SK-N-SH (cell line): ENCODE measurements at regions not wholly inside any gene's neighbourhood (a gene's known extent, or its start where the extent isn't known, plus 50 kb on each side); places are given as distances from the start of the nearest gene placed in this dataset.

ENCODE experiments used
- CTCF ChIA-PET: fragments of 300-600, 350-600 bp; formaldehyde crosslinking; extraction: SDS; loops from one replicate; lab custom pipeline; 2021; lab: Yijun Ruan, JAX
- POLR2A ChIA-PET: fragments of 350-600 bp; sonication (Branson Sonifier 250); formaldehyde crosslinking; extraction: SDS; loops from one replicate; lab custom pipeline; 2020; ENCODE audit warnings: antibody characterized with exemption, inconsistent platforms; lab: Yijun Ruan, JAX
- DNase-seq: peaks from one replicate; pipeline ENCODE4 v3.0.0; 2012
- H2AFZ ChIP-seq: fragments of 200-600 bp; sonication (generic); 2 replicates; pipeline ENCODE4 v1.8.1; 2016; ENCODE audit warnings: antibody characterized with exemption, mild to moderate bottlenecking, low read depth
- H3F3A ChIP-seq: fragments of 200-600 bp; sonication (generic); replicated peaks from 2 replicates; pipeline ENCODE3; 2016; ENCODE audit warnings: antibody characterized with exemption, mild to moderate bottlenecking; ENCODE audit not compliant: insufficient read depth
- H3K27ac ChIP-seq, 2 experiments: fragments of 200-500 bp in 1 of 2; fragments of 200-600 bp in 1 of 2; sonication (Bioruptor generic) in 1 of 2; sonication (generic), shearing (Covaris generic) in 1 of 2; 2 replicates each; pipeline versions ENCODE4 v1.5.1 to v1.6.1; 2014 to 2016; ENCODE audit warnings: low read depth in 2 of 2, inconsistent platforms in 1 of 2, low read length in 1 of 2, mild to moderate bottlenecking in 1 of 2, mixed read lengths in 1 of 2
- H3K27me3 ChIP-seq: fragments of 200-600 bp; sonication (generic), shearing (Covaris generic); 2 replicates; pipeline ENCODE4 v1.6.1; 2016; ENCODE audit warnings: mixed run types; ENCODE audit not compliant: insufficient read depth
- H3K36me3 ChIP-seq, 2 experiments: fragments of 200-500 bp in 1 of 2; fragments of 200-600 bp in 1 of 2; sonication (Bioruptor generic) in 1 of 2; sonication (generic) in 1 of 2; replicated peaks in 1 of 2; 2 replicates each; pipeline versions ENCODE3 to v1.5.1; 2014 to 2016; ENCODE audit warnings: low read length in 1 of 2, mild to moderate bottlenecking in 1 of 2; ENCODE audit not compliant: insufficient read depth in 2 of 2, control insufficient read depth in 1 of 2
- H3K4me1 ChIP-seq, 2 experiments: fragments of 200-500 bp in 1 of 2; fragments of 200-600 bp in 1 of 2; sonication (Bioruptor generic) in 1 of 2; sonication (generic), shearing (Covaris generic) in 1 of 2; 2 replicates each; pipeline versions ENCODE4 v1.5.1 to v1.6.1; 2014 to 2016; ENCODE audit warnings: low read depth in 1 of 2, low read length in 1 of 2, mixed run types in 1 of 2; ENCODE audit not compliant: insufficient read depth in 2 of 2, control insufficient read depth in 1 of 2
- H3K4me2 ChIP-seq: fragments of 200-600 bp; sonication (generic), shearing (Covaris generic); 2 replicates; pipeline ENCODE4 v1.6.1; 2017; ENCODE audit warnings: mixed run types
- H3K4me3 ChIP-seq, 2 experiments: fragments of 200-500 bp in 1 of 2; fragments of 200-600 bp in 1 of 2; sonication (Bioruptor generic) in 1 of 2; sonication (generic), shearing (Covaris generic) in 1 of 2; 2 replicates each; pipeline versions ENCODE4 v1.5.1 to v1.8.1; 2014 to 2016; ENCODE audit warnings: low read depth in 2 of 2, inconsistent platforms in 1 of 2, low read length in 1 of 2, mild to moderate bottlenecking in 1 of 2, mixed read lengths in 1 of 2, moderate library complexity in 1 of 2
- H3K79me2 ChIP-seq: fragments of 200-600 bp; sonication (generic); 2 replicates; pipeline ENCODE4 v1.8.1; 2017; ENCODE audit warnings: mild to moderate bottlenecking; ENCODE audit not compliant: insufficient read depth
- H3K9ac ChIP-seq: fragments of 200-600 bp; sonication (generic); 2 replicates; pipeline ENCODE4 v1.6.1; 2017; ENCODE audit warnings: mixed run types
- H3K9me2 ChIP-seq: fragments of 200-600 bp; sonication (generic); 2 replicates; pipeline ENCODE4 v1.6.1; 2017; ENCODE audit warnings: mixed run types
- H3K9me3 ChIP-seq: fragments of 200-600 bp; sonication (generic); 2 replicates; pipeline ENCODE4 v1.6.1; 2017; ENCODE audit warnings: mixed run types, mild to moderate bottlenecking, moderate library complexity
- H4K20me1 ChIP-seq: fragments of 200-600 bp; sonication (generic); 2 replicates; pipeline ENCODE4 v1.6.1; 2017; ENCODE audit warnings: mild to moderate bottlenecking, mixed run types; ENCODE audit not compliant: insufficient read depth
- CHD2 ChIP-seq: fragments of 150-350 bp; IDR thresholded peaks from 2 replicates; pipeline ENCODE4 v1.6.1; 2018; ENCODE audit warnings: low read length; ENCODE audit not compliant: partially characterized antibody
- EP300 ChIP-seq, 2 experiments: IDR thresholded peaks; 2 replicates each; pipeline versions ENCODE4 v1.4.0 to v1.6.1; 2012; ENCODE audit warnings: borderline replicate concordance in 1 of 2, low read depth in 1 of 2, low read length in 1 of 2
- EZH2phosphoT487 ChIP-seq: fragments of 200-600 bp; sonication (generic); IDR thresholded peaks from 2 replicates; pipeline ENCODE4 v1.6.1; 2017; ENCODE audit warnings: low read depth, mixed run types, mild to moderate bottlenecking, antibody characterized with exemption, moderate library complexity, borderline replicate concordance
- FOXJ3 ChIP-seq: sonication (generic); formaldehyde crosslinking; IDR thresholded peaks from 2 replicates; pipeline ENCODE4 v1.5.1; 2020; ENCODE audit warnings: mild to moderate bottlenecking, missing genetic modification reagents
- GATA2 ChIP-seq: sonication (generic); formaldehyde crosslinking; IDR thresholded peaks from 2 replicates; pipeline ENCODE4 v1.5.0; 2020; ENCODE audit warnings: mild to moderate bottlenecking, missing genetic modification reagents
- MEF2A ChIP-seq: IDR thresholded peaks from 2 replicates; pipeline ENCODE4 v1.4.0; 2012; ENCODE audit warnings: low read depth, borderline replicate concordance
- MXI1 ChIP-seq: IDR thresholded peaks from 2 replicates; pipeline ENCODE4 v1.6.1; 2012; ENCODE audit warnings: mild to moderate bottlenecking, low read depth, low read length, improper control_type of control experiment
- NFIC ChIP-seq: IDR thresholded peaks from 2 replicates; pipeline ENCODE4 v1.4.0; 2012; ENCODE audit warnings: borderline replicate concordance
- NRF1 ChIP-seq: IDR thresholded peaks from 2 replicates; pipeline ENCODE4 v1.6.1; 2012; ENCODE audit warnings: low read depth, mild to moderate bottlenecking, low read length
- POLR2AphosphoS5 ChIP-seq: IDR thresholded peaks from 2 replicates; pipeline ENCODE4 v1.6.1; 2012; ENCODE audit warnings: low read depth, low read length
- RAD21 ChIP-seq: IDR thresholded peaks from 2 replicates; pipeline ENCODE4 v1.6.1; 2012; ENCODE audit warnings: mild to moderate bottlenecking, low read length
- RXRA ChIP-seq: IDR thresholded peaks from 2 replicates; pipeline ENCODE4 v1.4.0; 2012; ENCODE audit warnings: low read depth, mild to moderate bottlenecking, borderline replicate concordance
- SMC3 ChIP-seq: IDR thresholded peaks from 2 replicates; pipeline ENCODE4 v1.6.1; 2012; ENCODE audit warnings: low read depth, low read length, improper control_type of control experiment
- TEAD4 ChIP-seq: IDR thresholded peaks from 2 replicates; pipeline ENCODE4 v1.4.0; 2012; ENCODE audit warnings: mild to moderate bottlenecking, borderline replicate concordance; ENCODE audit not compliant: insufficient read depth
- WGBS: methylation state at CpG from one replicate; pipeline ENCODE4 v1.1.6; 2017; ENCODE audit warnings: low lambda C conversion rate; 5-methylcytosine and 5-hydroxymethylcytosine counted together
- TF ChIP-seq, protein P1 (sequence below): IDR thresholded peaks from 2 replicates; pipeline ENCODE4 v1.6.1; 2012; ENCODE audit warnings: mild to moderate bottlenecking, low read depth, low read length, moderate library complexity
- TF ChIP-seq, protein P2 (sequence below): IDR thresholded peaks from 2 replicates; pipeline ENCODE4 v1.4.0; 2012; ENCODE audit warnings: low read depth, borderline replicate concordance

DNA sequence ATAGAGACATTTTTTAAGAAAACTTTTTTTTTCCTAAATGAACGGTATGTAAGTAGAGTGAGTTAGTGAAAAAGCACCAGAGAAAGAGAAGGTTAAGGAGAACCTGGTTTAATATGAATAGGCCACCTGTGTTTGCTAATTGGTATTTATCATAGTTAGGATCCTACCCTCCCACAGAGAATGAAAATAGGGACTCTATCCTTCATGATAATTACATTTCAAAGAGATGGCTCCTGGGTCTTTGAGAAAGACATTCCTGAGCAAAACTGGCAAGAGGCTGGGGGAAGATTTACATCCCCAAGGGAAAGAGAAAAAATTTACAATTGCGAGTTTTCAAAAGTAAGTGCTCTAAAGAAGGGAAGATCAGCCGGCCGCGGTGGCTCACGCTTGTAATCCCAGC, 1284.5 kb downstream of the SLITRK1 start:
- no peak overlapping the region for H2AFZ ChIP-seq
- H3K27me3 ChIP-seq = no peaks in the 10 kb centered on the region
- H3F3A ChIP-seq = no peaks in the 10 kb centered on the region
- H3K9me2 ChIP-seq = no peaks in the 10 kb centered on the region
- H3K4me3 ChIP-seq = no peak overlapping the region
- no peak overlapping the region for H3K4me2 ChIP-seq
- H3K27ac ChIP-seq = no peak overlapping the region
- no peak for TF ChIP-seq TEAD4
- TF ChIP-seq EP300 (IDR thresholded peaks at IDR 0.05; ENCODE audit: borderline replicate concordance in 1 of 2, low read depth in 1 of 2, low read length in 1 of 2) = no peak
- no peak for TF ChIP-seq MEF2A
- TF ChIP-seq EZH2phosphoT487 = no peak
- TF ChIP-seq, protein P1, sequence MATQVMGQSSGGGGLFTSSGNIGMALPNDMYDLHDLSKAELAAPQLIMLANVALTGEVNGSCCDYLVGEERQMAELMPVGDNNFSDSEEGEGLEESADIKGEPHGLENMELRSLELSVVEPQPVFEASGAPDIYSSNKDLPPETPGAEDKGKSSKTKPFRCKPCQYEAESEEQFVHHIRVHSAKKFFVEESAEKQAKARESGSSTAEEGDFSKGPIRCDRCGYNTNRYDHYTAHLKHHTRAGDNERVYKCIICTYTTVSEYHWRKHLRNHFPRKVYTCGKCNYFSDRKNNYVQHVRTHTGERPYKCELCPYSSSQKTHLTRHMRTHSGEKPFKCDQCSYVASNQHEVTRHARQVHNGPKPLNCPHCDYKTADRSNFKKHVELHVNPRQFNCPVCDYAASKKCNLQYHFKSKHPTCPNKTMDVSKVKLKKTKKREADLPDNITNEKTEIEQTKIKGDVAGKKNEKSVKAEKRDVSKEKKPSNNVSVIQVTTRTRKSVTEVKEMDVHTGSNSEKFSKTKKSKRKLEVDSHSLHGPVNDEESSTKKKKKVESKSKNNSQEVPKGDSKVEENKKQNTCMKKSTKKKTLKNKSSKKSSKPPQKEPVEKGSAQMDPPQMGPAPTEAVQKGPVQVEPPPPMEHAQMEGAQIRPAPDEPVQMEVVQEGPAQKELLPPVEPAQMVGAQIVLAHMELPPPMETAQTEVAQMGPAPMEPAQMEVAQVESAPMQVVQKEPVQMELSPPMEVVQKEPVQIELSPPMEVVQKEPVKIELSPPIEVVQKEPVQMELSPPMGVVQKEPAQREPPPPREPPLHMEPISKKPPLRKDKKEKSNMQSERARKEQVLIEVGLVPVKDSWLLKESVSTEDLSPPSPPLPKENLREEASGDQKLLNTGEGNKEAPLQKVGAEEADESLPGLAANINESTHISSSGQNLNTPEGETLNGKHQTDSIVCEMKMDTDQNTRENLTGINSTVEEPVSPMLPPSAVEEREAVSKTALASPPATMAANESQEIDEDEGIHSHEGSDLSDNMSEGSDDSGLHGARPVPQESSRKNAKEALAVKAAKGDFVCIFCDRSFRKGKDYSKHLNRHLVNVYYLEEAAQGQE = no peak
- TF ChIP-seq CHD2 = no peak
- TF ChIP-seq NFIC = no peak
- no peak for TF ChIP-seq GATA2 (CRISPR knock-in tag)
- TF ChIP-seq RAD21 = no peak
- TF ChIP-seq POLR2AphosphoS5 = no peak
- TF ChIP-seq NRF1 = no peak
- TF ChIP-seq, protein P2, sequence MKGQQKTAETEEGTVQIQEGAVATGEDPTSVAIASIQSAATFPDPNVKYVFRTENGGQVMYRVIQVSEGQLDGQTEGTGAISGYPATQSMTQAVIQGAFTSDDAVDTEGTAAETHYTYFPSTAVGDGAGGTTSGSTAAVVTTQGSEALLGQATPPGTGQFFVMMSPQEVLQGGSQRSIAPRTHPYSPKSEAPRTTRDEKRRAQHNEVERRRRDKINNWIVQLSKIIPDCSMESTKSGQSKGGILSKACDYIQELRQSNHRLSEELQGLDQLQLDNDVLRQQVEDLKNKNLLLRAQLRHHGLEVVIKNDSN = no peak
- no peak for TF ChIP-seq SMC3
- TF ChIP-seq FOXJ3 (CRISPR knock-in tag) = no peak
- TF ChIP-seq MXI1 = no peak
- TF ChIP-seq RXRA = no peak
- TF ChIP-seq, all 33 proteins: peak for 0
- ChIA-PET CTCF (no interaction called here), POLR2A (no interaction called here)
- 56% methylated on average over 6 of the region's 6 CpGs for WGBS
- no peak overlapping the region for H3K9ac ChIP-seq
- no peaks in the 10 kb centered on the region for H3K79me2 ChIP-seq
- DNase-seq = no peak
- no peaks in the 10 kb centered on the region for H3K36me3 ChIP-seq
- no peaks in the 10 kb centered on the region for H3K9me3 ChIP-seq
- H4K20me1 ChIP-seq = no peaks in the 10 kb centered on the region
- H3K4me1 ChIP-seq = no peaks in the 10 kb centered on the region
